Progenitor cell of endocrine pancreas (in vitro differentiated cells): ENCODE measurements at regions not wholly inside any gene's neighbourhood (a gene's known extent, or its start where the extent isn't known, plus 50 kb on each side); places are given as distances from the start of the nearest gene placed in this dataset.

Experiments used
- DNase-seq: peaks from one replicate; pipeline ENCODE4 v3.0.0; 2021; ENCODE audit warnings: low spot score; ENCODE audit not compliant: unreplicated experiment
- H3K27ac Mint-ChIP-seq: 2 replicates; pipeline ENCODE4 v1.8.0; 2021; ENCODE audit warnings: mild to moderate bottlenecking, moderate library complexity, mixed read lengths
- H3K27me3 Mint-ChIP-seq: 2 replicates; pipeline ENCODE4 v1.8.0; 2021; ENCODE audit warnings: mixed read lengths
- H3K36me3 Mint-ChIP-seq: 2 replicates; pipeline ENCODE4 v1.8.0; 2022; ENCODE audit warnings: mixed read lengths; ENCODE audit not compliant: insufficient read depth
- H3K4me1 Mint-ChIP-seq: 2 replicates; pipeline ENCODE4 v1.8.0; 2021; ENCODE audit warnings: low read depth, mixed read lengths
- H3K4me3 Mint-ChIP-seq: 2 replicates; pipeline ENCODE4 v1.8.0; 2021; ENCODE audit warnings: low read depth, mild to moderate bottlenecking, moderate library complexity, mixed read lengths
- H3K9me3 Mint-ChIP-seq: 2 replicates; pipeline ENCODE4 v1.8.0; 2021; ENCODE audit warnings: low read depth, mixed read lengths
- TF ChIP-seq, protein P1 (sequence below): fragments of 200-600 bp; sonication (generic); IDR thresholded peaks from one replicate; pipeline ENCODE4 v1.5.0; 2021; ENCODE audit warnings: antibody characterized with exemption, mild to moderate bottlenecking; ENCODE audit not compliant: unreplicated experiment

DNA sequence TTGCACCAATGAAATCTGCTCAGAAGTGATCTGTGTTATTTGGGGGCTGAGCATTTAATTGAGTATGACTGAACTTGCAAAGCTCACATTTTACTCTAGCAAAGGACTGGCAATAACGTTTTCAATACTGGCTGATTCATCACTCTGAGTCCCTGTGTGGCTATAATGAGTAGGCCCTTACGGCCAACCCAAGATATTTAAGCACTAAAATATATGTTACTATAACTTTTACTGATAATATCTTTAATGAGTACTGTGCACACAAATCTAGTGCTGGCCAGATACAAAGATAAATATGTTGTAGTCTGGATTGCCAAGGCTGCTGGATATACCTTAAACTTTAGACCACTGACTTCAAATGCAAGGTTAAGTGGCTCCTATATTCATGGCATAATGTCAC lies 436.4 kb upstream of the KCNMB2 start:
- Mint-ChIP-seq H3K4me3 (no peak overlapping the region), H3K27ac (no peak overlapping the region), H3K27me3 (no peaks in the 10 kb centered on the region), H3K36me3 (no peaks in the 10 kb centered on the region), H3K9me3 (peaks cover 4% of the 10 kb centered on the region), H3K4me1 (peaks cover 3% of the 10 kb centered on the region)
- DNase-seq = no peak
- TF ChIP-seq, protein P1, sequence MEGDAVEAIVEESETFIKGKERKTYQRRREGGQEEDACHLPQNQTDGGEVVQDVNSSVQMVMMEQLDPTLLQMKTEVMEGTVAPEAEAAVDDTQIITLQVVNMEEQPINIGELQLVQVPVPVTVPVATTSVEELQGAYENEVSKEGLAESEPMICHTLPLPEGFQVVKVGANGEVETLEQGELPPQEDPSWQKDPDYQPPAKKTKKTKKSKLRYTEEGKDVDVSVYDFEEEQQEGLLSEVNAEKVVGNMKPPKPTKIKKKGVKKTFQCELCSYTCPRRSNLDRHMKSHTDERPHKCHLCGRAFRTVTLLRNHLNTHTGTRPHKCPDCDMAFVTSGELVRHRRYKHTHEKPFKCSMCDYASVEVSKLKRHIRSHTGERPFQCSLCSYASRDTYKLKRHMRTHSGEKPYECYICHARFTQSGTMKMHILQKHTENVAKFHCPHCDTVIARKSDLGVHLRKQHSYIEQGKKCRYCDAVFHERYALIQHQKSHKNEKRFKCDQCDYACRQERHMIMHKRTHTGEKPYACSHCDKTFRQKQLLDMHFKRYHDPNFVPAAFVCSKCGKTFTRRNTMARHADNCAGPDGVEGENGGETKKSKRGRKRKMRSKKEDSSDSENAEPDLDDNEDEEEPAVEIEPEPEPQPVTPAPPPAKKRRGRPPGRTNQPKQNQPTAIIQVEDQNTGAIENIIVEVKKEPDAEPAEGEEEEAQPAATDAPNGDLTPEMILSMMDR = no peak

DNA sequence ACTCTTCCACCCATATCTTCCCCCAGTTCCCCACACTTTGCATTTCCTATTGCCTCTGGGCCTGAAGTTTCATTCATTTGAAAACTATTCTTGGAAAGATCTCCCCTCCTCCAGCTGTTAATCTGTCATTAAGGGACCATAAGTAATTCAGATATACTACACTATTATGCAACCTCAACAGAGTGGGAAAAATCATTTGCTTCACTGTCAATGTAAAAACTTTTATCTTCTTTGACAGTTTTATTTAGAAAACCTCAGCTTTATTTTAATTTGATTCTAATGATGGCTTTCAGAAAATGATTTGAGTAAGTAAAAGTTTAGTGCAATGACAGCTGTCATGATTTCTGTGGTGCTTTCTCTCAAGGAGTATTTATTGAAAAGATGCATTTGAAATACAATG lies 435.3 kb upstream of the KCNMB2 start:
- no peak overlapping the region for H3K27ac Mint-ChIP-seq
- no peaks in the 10 kb centered on the region for H3K27me3 Mint-ChIP-seq
- H3K4me1 Mint-ChIP-seq = peaks cover 3% of the 10 kb centered on the region
- H3K4me3 Mint-ChIP-seq = no peak overlapping the region
- TF ChIP-seq, protein P1 = no peak
- DNase-seq = no peak
- no peaks in the 10 kb centered on the region for H3K9me3 Mint-ChIP-seq
- H3K36me3 Mint-ChIP-seq = no peaks in the 10 kb centered on the region

DNA sequence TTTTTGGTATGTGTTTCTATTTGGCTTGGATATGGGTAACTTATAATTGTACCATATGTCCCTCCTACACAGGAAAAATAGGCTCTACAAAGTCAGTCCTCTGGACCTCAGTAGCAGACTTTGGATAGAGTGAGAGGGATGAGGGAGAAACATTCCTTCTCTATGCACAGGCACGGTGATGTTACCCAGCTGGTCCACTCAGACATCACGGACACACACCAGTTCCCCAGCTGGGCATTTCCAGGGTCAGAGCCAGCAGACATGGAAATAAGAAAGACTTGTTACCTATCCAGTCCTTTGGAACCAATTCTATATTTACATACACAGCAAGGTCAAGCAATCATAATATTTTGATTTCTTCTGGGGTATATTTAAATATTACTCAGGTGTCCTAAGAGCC lies 433.1 kb upstream of the KCNMB2 start:
- Mint-ChIP-seq H3K4me3 (no peak overlapping the region), H3K4me1 (peaks cover 3% of the 10 kb centered on the region), H3K36me3 (no peaks in the 10 kb centered on the region), H3K27ac (no peak overlapping the region), H3K9me3 (no peaks in the 10 kb centered on the region), H3K27me3 (no peaks in the 10 kb centered on the region)
- TF ChIP-seq, protein P1 = no peak
- DNase-seq = no peak

DNA sequence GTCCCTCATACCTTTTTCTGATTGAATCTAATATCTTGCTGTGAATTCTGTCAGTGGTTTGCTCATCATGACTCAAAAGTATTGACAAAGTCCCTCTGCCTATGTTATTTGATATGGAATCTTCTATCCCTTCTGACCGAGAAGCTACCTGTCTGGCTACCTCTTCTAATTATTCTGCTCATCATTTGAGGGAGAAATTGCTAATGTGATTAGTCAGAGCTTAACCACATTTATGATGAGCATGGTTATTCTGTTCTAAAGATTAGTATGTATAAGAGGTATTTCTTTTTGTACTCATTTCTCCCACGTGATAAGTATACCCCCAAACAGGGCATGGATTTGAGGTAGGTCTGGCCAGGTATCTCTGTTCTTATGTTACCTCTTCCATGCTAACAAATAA lies 428.4 kb upstream of the KCNMB2 start:
- H3K9me3 Mint-ChIP-seq = peaks cover 3% of the 10 kb centered on the region
- TF ChIP-seq, protein P1 = no peak
- no peak overlapping the region for H3K27ac Mint-ChIP-seq
- no peak overlapping the region for H3K4me3 Mint-ChIP-seq
- H3K27me3 Mint-ChIP-seq = no peaks in the 10 kb centered on the region
- peaks cover 3% of the 10 kb centered on the region for H3K4me1 Mint-ChIP-seq
- no peaks in the 10 kb centered on the region for H3K36me3 Mint-ChIP-seq
- DNase-seq = no peak

DNA sequence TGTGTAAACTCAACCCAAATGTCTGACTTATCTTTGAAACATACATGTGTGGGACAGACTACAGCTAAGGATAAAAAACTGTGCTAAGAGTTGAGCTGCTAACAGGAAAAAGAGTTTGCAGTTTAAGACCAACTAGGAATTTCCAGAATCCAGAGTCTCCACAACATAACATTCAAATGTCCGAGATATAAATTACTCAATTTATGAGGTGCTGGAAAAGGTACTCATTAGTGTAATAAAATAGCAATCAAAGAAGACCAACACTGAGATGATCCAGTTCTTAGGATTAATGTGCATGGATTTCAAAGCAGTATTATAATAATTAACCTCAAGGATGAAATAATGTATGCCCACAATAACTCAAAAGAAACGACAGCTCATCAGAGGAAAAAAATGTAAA lies 426.5 kb upstream of the KCNMB2 start:
- no peak for DNase-seq
- Mint-ChIP-seq H3K9me3 (peaks cover 3% of the 10 kb centered on the region), H3K27ac (no peak overlapping the region), H3K27me3 (no peaks in the 10 kb centered on the region), H3K4me1 (peaks cover 3% of the 10 kb centered on the region), H3K36me3 (no peaks in the 10 kb centered on the region), H3K4me3 (no peak overlapping the region)
- TF ChIP-seq, protein P1 = no peak
